Stimulated activated CD8-positive, alpha-beta memory T cell treated with anti-CD3 and anti-CD28 coated beads, Interleukin-15, amount 100 ng/mL, for 24 hours (primary cell): ENCODE measurements at regions not wholly inside any gene's neighbourhood (a gene's known extent, or its start where the extent isn't known, plus 50 kb on each side); places are given as distances from the start of the nearest gene placed in this dataset.
"Not testable (repeated sequence)": the region's sequence is repeated elsewhere in the genome, so short reads cannot be mapped to it uniquely, and the experiment has no call there.

ENCODE experiments used
- DNase-seq: peaks from one replicate; pipeline ENCODE4 v3.0.0-alpha.2; 2020; ENCODE audit warnings: low read depth

DNA sequence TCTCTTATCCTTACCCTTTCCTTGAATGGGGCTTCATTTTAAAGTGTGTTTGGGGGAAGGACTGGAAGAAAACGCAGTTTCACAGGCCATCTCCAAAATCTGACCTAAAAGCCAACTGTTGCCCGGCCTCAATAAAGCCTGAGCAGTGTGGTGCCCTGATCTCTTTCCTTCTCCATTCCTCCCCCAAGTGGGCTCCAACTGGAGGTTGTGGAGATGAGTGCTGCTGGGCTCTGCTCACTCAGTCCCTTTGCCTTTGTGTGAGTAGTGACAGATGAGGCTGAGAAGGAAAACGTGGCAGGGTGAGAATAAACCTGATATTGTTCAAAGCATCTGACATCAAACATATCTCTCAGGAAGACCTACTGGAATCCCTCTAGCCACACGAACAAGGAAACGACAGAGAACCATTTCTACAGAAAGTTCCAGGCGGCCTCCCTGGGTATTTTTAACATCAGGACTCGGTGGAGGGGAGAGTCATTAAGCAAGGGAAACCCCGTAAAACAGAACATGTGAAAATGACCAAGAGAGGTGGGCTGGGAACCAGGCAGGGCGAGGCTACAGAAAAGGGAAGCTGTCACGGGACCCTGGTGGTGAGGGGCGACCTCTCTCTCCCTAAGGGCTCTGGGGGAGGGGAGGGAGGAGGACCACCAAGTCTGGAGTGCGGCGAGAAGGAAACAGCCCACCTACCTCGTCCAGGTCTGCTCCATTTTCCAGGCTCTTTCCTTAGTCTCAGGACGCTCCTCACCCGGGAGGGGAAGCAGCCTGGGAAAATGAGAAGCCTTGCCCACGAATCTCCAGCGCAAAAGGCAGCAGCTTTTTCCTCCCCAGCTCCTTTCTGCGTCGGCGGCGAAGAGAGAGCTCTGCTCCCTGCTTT lies 59.1 kb upstream of the NBPF26 start:
- not testable (repeated sequence) for DNase-seq

DNA sequence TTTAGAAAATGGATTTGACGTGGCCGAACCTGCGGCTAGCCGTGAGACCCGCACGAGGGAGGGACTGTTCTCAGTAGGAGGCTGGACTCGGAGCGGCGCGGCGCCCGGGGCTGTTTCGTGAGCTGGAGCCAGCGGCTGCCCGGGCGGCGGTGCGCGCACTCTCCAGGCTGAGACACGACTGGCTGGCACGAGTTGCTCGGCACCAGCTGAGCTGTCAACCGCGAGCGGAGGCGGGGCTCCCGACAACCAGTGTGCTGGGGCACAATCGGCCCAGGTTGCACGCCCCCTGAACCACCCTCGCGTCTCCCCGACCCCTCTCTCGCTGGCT lies 58.5 kb upstream of the NBPF26 start:
- DNase-seq = not testable (repeated sequence)

DNA sequence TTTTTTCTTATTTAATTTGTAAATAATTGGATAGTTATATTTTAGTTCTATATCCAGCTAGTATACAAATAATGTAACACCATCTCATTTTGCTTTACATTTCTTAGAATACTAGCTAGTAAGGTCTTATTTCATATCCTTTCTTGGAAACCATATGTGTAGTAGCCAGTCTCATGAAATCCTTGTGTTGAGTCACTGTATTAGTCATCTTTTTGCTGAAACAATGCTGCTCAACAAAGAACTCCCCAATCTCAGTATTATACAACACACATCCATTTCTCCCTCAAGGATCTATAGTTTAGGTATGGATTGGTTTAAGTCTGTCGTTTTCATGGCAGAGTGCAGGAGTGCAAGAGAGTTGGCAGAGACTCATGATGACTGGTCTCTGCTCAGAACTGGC lies 55.6 kb upstream of the NBPF26 start:
- DNase-seq = not testable (repeated sequence)
